ENCODE measurements at regions not wholly inside any gene's neighbourhood (a gene's known extent, or its start where the extent isn't known, plus 50 kb on each side); places are given as distances from the start of the nearest gene placed in this dataset.

DNA sequence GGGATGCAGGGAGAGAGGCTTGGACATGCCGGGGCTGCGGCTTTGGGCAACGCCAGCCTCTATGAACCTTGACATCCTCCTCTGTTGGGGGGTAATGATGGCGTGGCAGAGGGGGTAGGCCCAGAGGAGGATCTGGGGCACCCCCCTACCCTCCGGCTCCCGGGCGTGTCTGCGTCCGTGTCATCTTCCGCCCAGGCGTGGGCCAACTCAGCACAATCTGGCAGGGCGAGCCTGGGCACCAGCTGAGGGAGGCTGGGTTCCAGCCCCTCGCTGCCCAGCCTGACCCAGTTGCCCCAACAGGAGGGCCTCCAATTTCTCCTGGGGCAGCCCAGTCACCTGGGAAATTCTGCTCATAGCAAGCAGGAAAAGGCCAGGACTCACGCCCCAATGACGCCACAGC lies 62.9 kb upstream of the IL17B start:
- DNase-seq: no peak

DNA sequence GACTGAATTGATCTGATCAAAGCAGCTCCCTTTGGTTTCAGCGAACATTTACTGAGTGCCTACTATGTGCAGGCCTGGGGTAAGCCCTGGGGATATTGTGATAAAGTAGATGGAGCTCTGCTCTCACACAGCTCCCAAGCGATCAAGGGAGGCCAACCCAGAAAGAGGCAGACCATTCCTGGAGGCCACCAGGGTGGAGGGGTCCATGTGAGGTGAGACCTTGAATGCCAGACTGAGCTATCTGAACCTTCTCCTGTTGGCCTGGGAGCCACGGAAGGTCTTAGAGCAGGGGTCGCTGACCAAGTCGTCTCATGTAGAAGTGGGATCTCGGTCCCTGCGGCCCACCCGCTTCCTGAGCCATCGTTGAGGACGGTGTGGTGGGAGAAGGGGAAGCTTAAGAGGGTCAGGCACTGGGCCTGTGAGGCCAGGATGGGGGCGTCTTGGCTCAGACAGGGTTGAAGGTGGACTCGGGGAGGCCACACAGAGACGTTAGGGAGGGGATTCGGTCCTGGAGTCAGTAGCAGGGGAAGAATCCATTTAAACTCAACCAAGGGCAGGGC lies 62.2 kb upstream of the IL17B start:
- no peak for DNase-seq

DNA sequence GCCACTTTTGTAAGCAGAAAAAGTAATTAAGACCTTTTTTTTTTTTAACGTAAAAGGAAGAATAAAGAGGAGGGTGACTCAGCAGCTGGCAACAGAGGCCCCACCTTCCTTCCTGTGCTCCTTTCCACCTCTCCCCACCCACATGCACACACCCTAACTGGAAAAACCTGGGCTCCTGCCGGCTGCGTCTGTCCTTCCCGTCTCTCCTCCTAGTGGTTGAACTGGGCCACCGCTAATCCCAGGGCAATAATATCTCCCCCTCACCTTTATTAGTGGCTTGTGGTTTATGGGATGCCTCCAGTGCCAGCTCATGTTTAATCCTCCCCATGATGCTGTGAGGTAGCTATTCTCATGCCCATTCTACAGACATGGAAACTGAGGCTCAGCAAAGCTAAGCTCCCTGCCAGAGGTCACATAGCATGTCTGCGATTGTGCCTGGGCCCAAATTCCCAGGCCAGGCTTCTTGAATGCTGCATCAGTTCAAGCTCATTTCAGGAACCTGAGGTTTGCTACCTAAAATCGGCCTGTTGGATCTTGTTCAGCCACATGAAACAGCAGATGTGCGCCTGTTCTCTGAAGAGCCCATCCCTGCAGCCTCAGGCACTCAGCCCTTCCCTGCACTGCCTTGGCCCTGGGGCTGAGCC lies 60.9 kb upstream of the IL17B start:
- DNase-seq: no peak

DNA sequence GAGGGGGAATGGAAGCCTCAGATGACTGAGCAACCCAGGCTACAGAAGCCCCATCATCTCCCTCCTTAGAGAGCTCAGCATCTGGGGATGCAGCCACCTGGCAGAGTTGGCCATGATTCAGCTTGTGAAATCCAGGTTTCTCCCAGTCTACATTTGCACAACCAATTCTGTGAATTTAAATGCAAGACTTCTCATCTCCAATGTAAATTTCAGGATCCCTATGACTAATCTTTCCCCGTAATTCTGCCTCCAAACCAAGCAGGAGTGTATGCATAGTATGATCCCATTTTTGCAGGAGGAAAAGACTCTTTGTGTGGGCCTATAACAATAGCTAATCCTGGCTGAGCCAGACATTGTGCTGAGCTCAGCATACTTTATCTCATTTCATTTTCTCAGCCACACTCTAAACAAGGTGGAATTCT lies 59.6 kb upstream of the IL17B start:
- no peak for DNase-seq

DNA sequence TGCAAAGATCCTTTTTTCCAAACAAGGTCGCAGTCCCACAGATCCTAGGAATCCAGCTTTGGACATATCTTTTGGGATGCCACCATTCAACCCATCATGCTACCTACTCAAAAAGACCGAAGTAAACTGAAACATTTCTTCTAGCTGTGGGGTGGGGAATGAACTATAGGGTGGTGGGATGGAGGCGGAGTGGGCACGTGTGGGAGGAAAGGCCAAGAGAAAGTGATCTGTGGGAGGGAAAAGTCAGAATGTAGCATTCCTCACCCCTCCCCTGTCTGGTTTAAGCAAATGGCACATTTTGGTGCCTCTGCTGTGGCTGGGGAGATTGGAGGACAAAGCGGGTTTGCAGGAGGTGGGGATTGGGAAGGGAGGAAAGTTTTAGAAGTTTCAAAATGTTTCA lies 59.2 kb upstream of the IL17B start:
- DNase-seq: no peak

DNA sequence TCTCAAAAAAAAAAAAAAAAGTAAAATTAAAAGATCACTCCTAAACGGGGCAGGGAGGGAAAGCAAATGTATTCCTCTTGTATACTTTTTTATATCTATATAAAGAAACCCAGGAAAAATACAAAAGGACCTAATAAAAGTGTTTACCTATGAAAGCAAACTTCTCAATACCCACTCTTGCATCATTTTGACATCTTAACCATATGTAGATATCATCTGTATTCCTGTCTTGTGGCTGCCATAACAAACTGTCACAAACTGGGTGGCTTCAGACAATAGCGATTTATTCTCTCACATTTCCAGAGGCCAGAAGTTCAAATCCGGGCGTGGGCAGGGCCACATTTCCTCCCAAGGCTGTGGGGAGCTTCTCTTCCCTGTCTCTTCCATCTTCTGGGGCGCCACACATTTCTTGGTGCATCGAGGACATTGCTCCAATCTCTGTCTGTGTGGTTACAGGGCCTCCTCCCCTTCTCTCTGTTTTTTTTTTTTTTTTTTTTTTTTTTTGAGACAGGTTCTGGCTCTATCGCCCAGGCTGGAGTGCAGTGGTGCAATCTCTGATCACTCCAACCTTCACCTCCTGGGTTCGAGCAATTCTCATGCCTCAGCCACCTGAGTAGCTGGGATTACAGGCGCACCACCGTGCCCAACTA lies 58.4 kb upstream of the IL17B start:
- DNase-seq: no peak

DNA sequence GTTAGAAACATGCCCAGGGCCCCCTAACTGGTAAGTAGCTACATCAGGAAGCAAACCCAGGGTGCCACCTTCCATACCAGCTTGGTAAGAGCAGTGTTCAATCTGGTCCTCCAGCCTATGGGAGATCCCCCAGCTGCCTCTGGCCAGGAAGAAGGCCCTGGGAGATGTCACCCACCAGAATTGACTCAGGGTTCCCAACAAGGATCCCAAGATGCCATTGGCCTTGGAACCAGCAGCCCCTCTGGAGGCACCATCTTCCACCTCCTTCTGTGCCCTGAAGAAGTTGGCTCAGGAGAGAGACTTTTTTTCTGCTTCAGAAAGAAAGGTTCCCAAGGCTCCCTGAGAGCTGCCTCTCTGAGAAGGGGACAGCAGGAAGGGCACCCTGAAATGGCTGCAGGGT lies 56.6 kb upstream of the IL17B start:
- no peak for DNase-seq

DNA sequence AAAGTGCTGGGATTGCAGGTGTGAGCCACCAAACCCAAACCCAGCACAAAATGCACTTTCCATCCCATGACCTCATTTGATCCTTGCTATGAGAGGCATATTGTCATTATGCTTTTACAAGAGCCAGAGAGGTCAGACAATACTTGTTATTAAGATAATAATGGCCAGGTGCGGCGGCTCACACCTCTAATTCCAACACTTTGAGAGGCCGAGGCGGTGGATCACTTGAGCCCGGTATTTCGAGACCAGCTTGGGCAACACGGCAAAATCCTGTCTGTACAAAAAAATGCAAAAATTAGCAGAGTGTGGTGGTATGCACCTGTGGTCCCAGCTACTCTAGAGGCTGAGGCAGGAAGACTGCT lies 55.9 kb upstream of the IL17B start:
- DNase-seq: no peak

DNA sequence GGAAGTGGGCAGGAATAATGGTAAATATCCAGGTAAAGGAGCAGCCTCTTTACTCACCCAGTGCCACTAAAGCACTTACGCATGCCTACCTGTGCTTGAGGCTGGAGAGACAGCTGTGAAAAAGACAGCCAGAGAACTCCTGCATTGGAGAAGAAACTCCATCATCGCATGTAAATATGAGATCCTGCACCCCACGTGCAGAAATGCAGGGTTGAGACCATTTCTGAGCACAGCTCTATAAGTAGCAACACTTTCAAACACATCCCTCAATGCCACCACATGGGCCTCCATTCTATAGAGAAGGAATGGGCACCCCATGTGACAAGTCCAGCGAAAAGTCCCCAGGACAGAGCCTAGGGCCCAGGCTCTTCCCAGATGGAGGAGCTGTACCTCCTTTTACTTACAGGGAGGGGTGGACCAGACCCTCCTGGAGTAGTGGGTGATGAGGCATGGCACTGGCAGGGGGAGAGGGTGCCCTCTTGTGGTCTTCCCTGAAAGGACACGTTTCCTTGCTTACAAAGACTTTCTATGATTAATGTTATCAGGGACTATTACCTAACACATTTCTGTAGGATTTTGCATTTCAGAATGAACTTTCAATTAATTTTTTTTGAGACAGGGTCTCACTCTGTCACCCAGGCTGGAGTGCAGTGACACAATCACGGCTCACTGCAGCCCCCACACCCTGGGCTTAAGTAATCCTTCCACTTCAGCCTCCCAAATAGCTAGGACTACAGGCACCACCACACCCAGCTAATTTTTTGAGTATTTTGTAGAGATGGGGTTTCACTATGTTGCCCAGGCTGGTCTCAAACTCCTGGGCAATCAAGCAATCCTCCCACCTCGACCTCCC lies 55.3 kb upstream of the IL17B start:
- peak; percentile 40 to 71 (median 50) for DNase-seq

DNA sequence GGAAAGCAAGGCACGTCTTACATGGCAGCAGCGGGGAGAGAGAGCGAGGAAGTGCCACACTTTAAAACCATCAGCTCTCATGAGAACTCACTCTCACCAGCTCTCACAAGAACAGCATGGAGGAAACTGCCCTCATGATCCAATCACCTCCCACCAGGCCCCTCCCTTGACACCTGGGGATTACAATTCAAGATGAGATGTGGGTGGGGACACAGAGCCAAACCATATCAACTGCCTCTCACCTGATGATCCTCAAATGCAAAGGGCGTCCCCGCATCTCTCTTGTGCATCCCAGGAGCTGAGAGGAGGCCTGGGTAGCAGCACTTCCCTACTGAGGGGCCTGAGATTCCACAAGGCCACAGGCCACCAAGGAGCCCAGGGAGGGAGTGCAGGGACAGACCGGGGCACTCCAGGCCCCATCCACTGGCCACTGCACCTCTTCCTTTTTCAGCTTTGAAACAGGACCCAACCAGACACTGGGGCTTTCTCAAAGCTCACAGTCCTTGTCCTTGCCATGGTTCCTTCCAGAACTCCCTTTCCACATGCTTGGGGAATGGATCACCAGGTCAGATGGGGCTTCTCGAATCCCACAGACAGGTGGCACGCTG lies 54.5 kb upstream of the IL17B start:
- DNase-seq: no peak

DNA sequence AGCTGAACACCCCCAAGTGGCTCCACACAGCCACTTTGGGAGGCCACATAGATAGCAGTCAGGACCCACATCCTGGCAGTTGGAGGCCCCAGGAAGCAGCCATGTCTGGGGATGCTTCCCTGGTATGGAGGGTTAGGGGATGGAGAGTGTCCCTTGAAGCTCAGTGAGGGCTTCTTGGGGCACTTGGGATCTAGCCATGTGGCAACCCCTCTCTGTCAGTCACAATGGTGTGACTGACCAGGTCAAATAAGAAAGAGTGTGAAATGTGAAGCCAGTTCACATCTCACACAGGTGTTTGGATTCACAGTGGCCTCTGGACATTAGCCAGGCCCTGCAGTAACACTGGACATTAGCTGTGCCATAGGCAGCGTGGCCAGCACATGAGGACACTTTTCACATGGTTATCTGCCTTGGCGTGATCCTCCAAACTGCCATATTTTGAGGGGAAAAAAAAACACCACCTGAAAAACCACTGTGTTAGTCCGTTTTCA lies 53.9 kb upstream of the IL17B start:
- no peak for DNase-seq

DNA sequence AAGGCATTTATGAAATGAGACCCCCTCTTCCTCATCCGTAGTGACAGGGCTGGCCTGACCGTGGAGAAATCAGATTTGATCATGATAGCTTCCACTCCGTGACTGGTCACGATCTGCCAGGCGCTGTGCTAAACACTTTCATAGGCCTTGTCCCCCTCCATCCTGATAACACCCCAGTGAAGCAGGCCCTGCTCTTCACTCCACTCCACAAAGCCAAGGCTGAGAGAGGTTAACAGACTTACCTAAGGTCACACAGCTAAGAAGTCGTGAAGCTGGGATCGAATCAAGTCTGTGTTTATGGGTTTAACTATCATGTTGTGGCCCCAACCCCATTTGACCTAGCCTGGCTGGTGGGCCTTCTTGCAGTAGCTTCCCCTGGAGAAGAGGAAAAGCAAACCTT lies 53.3 kb upstream of the IL17B start:
- DNase-seq: no peak

DNA sequence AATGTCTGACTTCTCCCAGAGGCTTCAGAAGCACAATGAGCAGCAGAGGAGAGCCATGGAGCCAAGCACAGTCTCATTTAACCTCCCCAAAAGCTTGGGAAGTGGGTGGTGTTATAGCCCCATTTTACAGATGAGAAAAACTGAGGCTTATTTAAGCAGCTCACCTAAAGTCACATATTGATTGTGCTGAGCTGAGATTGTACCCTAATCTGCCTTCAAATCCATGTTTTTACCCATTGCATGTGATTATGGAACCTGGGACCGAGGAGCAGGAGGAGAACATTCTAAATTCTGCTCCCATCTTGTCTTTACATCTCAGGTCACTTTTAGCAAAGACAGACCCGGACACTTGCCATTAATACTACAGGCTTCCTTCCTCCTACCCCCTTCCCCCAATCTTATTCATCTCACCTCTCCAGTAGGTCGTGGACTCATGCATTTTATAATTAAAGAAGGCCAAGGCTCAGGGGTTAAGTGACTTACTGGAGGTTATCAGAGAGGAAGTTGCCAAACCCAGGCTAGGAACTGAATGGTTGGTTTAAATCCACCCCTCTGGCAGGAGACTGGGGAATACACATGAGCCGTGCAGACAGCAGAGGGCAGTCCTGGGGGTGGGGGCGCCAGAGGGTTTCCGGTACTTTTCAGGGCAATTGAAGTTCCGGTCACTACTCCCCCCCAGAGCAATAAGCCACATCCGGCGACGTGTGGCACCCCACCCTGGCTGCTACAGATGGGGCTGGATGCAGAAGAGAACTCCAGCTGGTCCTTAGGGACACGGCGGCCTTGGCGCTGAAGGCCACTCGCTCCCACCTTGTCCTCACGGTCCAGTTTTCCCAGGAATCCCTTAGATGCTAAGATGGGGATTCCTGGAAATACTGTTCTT lies 51.0 kb upstream of the IL17B start:
- peak; percentile 31 to 64 (median 54) for DNase-seq
